A549 (cell line): ENCODE measurements at regions not wholly inside any gene's neighbourhood (a gene's known extent, or its start where the extent isn't known, plus 50 kb on each side); places are given as distances from the start of the nearest gene placed in this dataset.

Experiments
- ATAC-seq, 2 experiments: fragments of 200-7000 bp in 1 of 2; fragments of >200 bp in 1 of 2; cut with Nextera tagmentation in 1 of 2; cut with Tn5 transposase in 1 of 2; 3 replicates each; pipeline versions ENCODE4 v1.8.0 to v1.9.1; 2018 to 2020; ENCODE audit warnings: mild to moderate bottlenecking in 1 of 2, moderate library complexity in 1 of 2
- CTCF ChIA-PET: fragments of 300-600 bp; sonication (Branson Sonifier 250); formaldehyde crosslinking; extraction: SDS; loops from one replicate; lab custom pipeline; 2021; ENCODE audit warnings: antibody characterized with exemption, inconsistent platforms; lab: Yijun Ruan, JAX
- POLR2A ChIA-PET: fragments of 350-600 bp; formaldehyde crosslinking; extraction: SDS; loops from one replicate; lab custom pipeline; 2021; ENCODE audit warnings: antibody characterized with exemption, inconsistent platforms; lab: Yijun Ruan, JAX
- DNase-seq, 2 experiments: peaks; one replicate each; pipeline versions ENCODE4 v3.0.0 to v3.0.0-alpha.2; 2011 to 2016; ENCODE audit warnings: low read depth in 1 of 2, low spot score in 1 of 2
- FAIRE-seq: peaks from 2 replicates; lab custom pipeline; 2011; peaks lifted over from hg19 to GRCh38; lab: Jason Lieb, UNC
- H3K27ac ChIP-seq, 2 experiments: fragments of >200 bp; sonication (Bioruptor Twin); formaldehyde crosslinking; 3 replicates each; pipeline ENCODE4 v1.5.1; 2016 to 2017
- H3K4me1 ChIP-seq: fragments of >200 bp; sonication (Bioruptor Twin); formaldehyde crosslinking; 3 replicates; pipeline ENCODE4 v1.6.1; 2016
- H3K4me2 ChIP-seq: fragments of >200 bp; sonication (Bioruptor Twin); formaldehyde crosslinking; 3 replicates; pipeline ENCODE4 v1.6.1; 2016
- H3K4me3 ChIP-seq: fragments of >200 bp; sonication (Bioruptor Twin); formaldehyde crosslinking; 3 replicates; pipeline ENCODE4 v1.5.1; 2016
- H3K9me3 ChIP-seq: fragments of >200 bp; sonication (Bioruptor Twin); formaldehyde crosslinking; 3 replicates; pipeline ENCODE4 v1.6.1; 2016
- ATOH8 ChIP-seq: fragments of 250-450 bp; sonication (Bioruptor Pico); IDR thresholded peaks from 2 replicates; pipeline ENCODE4 v1.5.0; 2020; ENCODE audit warnings: low read depth, mild to moderate bottlenecking, moderate library complexity
- CBX8 ChIP-seq: fragments of 200-600 bp; sonication (generic); IDR thresholded peaks from 2 replicates; pipeline ENCODE4 v1.6.1; 2016
- CEBPB ChIP-seq, 2 experiments: fragments of >200 bp in 1 of 2; sonication (Bioruptor Twin) in 1 of 2; formaldehyde crosslinking in 1 of 2; IDR thresholded peaks; 2 replicates each; pipeline ENCODE4 v1.6.1; 2012 to 2016
- CHD2 ChIP-seq: fragments of 150-350 bp; IDR thresholded peaks from 2 replicates; pipeline ENCODE4 v1.6.1; 2014; ENCODE audit warnings: low read length; ENCODE audit not compliant: partially characterized antibody
- CHD4 ChIP-seq: fragments of 200-600 bp; sonication (generic); IDR thresholded peaks from 2 replicates; pipeline ENCODE4 v1.6.1; 2016; ENCODE audit warnings: antibody characterized with exemption, mild to moderate bottlenecking, borderline replicate concordance
- CTCF ChIP-seq: fragments of >200 bp; sonication (Bioruptor Twin); formaldehyde crosslinking; IDR thresholded peaks from 3 replicates; pipeline ENCODE4 v1.5.1; 2016
- ELK1 ChIP-seq: fragments of 150-350 bp; IDR thresholded peaks from 2 replicates; pipeline ENCODE4 v1.6.1; 2014; ENCODE audit warnings: low read depth, mild to moderate bottlenecking, low read length
- ESRRA ChIP-seq: fragments of 150-350 bp; IDR thresholded peaks from 2 replicates; pipeline ENCODE4 v1.6.1; 2014; ENCODE audit warnings: mild to moderate bottlenecking, low read length, borderline replicate concordance
- FOSB ChIP-seq: fragments of 250-450 bp; sonication (Bioruptor Pico); IDR thresholded peaks from 2 replicates; pipeline ENCODE4 v1.5.0; 2020; ENCODE audit warnings: mild to moderate bottlenecking, moderate library complexity
- FOXS1 ChIP-seq: fragments of 250-450 bp; sonication (Bioruptor Pico); IDR thresholded peaks from 2 replicates; pipeline ENCODE4 v1.5.0; 2020; ENCODE audit warnings: mild to moderate bottlenecking, moderate library complexity
- HEYL ChIP-seq: fragments of 250-450 bp; sonication (Bioruptor Pico); IDR thresholded peaks from 2 replicates; pipeline ENCODE4 v1.8.0; 2021; ENCODE audit warnings: mild to moderate bottlenecking, moderate library complexity
- JUN ChIP-seq, 2 experiments: fragments of >200 bp; sonication (Bioruptor Twin); formaldehyde crosslinking; IDR thresholded peaks; 2 replicates in 1 of 2; 3 replicates in 1 of 2; pipeline ENCODE4 v1.6.1; 2016 to 2017
- JUNB ChIP-seq: fragments of >200 bp; sonication (Bioruptor Twin); formaldehyde crosslinking; IDR thresholded peaks from 2 replicates; pipeline ENCODE4 v1.6.1; 2016
- KDM1A ChIP-seq: fragments of 200-600 bp; sonication (generic); IDR thresholded peaks from 2 replicates; pipeline ENCODE4 v1.6.1; 2016; ENCODE audit warnings: low read depth, mild to moderate bottlenecking
- KDM5A ChIP-seq: fragments of 200-600 bp; sonication (generic); IDR thresholded peaks from 2 replicates; pipeline ENCODE4 v1.6.1; 2016; ENCODE audit warnings: antibody characterized with exemption, mild to moderate bottlenecking
- MAFK ChIP-seq: fragments of 450-650 bp; IDR thresholded peaks from 2 replicates; pipeline ENCODE4 v1.6.1; 2014; ENCODE audit not compliant: partially characterized antibody
- MYC ChIP-seq: IDR thresholded peaks from 2 replicates; pipeline ENCODE4 v1.6.1; 2012; ENCODE audit warnings: mild to moderate bottlenecking, inconsistent platforms, low read length, improper control_type of control experiment, borderline replicate concordance
- NFE2L2 ChIP-seq: fragments of 150-350 bp; conservative IDR thresholded peaks from 2 replicates; pipeline ENCODE4 v1.6.1; 2014; ENCODE audit warnings: low read length
- NPAS2 ChIP-seq: fragments of 250-450 bp; sonication (Bioruptor Pico); IDR thresholded peaks from 2 replicates; pipeline ENCODE4 v1.8.0; 2022; ENCODE audit warnings: mild to moderate bottlenecking, moderate library complexity, borderline replicate concordance
- PHF8 ChIP-seq: fragments of 200-600 bp; sonication (generic); IDR thresholded peaks from 2 replicates; pipeline ENCODE4 v1.6.1; 2016; ENCODE audit warnings: low read depth, mild to moderate bottlenecking, antibody characterized with exemption, moderate library complexity, borderline replicate concordance
- POLR2A ChIP-seq: IDR thresholded peaks from 2 replicates; pipeline ENCODE4 v1.6.1; 2012; ENCODE audit warnings: mild to moderate bottlenecking, low read length
- RCOR1 ChIP-seq: fragments of 150-350 bp; IDR thresholded peaks from 2 replicates; pipeline ENCODE4 v1.6.1; 2014; ENCODE audit warnings: antibody characterized with exemption, low read length, low read depth
- SMC3 ChIP-seq: fragments of >200 bp; sonication (Bioruptor Twin); formaldehyde crosslinking; IDR thresholded peaks from 3 replicates; pipeline ENCODE4 v1.6.1; 2018; ENCODE audit warnings: inconsistent platforms
- SREBF2 ChIP-seq: fragments of 450-650 bp; IDR thresholded peaks from 2 replicates; pipeline ENCODE4 v1.6.1; 2014; ENCODE audit warnings: mild to moderate bottlenecking, moderate library complexity
- ZC3H11A ChIP-seq: fragments of 450-650 bp; IDR thresholded peaks from 2 replicates; pipeline ENCODE4 v1.6.1; 2014; ENCODE audit warnings: antibody characterized with exemption, mild to moderate bottlenecking
- ZFP36 ChIP-seq: fragments of 450-650 bp; IDR thresholded peaks from 2 replicates; pipeline ENCODE4 v1.6.1; 2014; ENCODE audit warnings: borderline replicate concordance; ENCODE audit not compliant: partially characterized antibody
- WGBS: methylation state at CpG from one replicate; pipeline ENCODE4 v1.1.6; 2017; ENCODE audit errors: missing lambda C conversion rate; 5-methylcytosine and 5-hydroxymethylcytosine counted together
- TF ChIP-seq, protein P1 (sequence below): fragments of 450-650 bp; IDR thresholded peaks from 2 replicates; pipeline ENCODE4 v1.6.1; 2014; ENCODE audit warnings: antibody characterized with exemption
- TF ChIP-seq, protein P2 (sequence below): IDR thresholded peaks from 2 replicates; pipeline ENCODE4 v1.6.1; 2012

DNA sequence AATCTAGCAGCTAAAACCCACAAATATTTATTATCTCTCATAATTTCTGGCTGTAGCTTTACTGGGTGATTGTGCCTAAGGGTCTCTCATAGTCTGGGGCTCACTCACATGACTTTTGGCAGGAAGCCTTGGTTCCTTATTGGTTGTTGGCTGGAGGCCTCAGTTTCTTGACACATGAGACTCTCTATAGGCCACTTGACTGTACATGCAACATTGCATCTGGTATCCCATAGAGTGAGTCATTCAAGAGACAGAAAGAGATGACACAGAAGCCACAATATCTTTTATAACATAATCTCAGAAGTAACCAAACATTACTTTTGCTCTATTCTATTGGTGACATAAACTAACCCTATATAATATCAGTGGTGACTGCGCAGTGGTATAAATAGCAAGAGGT is 128.5 kb upstream of the HNRNPU start:
- FAIRE-seq (no peak), ATAC-seq (no peak), DNase-seq (no peak)
- POLR2A ChIA-PET = no interaction called here
- 4% methylated on average over 1 of the region's 1 CpG for WGBS
- Histone ChIP-seq H3K4me2 (no peak overlapping the region), H3K27ac (no peak overlapping the region), H3K9me3 (peaks cover 11% of the 10 kb centered on the region), H3K4me1 (peaks cover 19% of the 10 kb centered on the region), H3K4me3 (no peak overlapping the region)
- CTCF ChIA-PET = interaction anchor here (1.3 to 1.5 kb wide), 2 partner anchors 19 to 50 kb away, joined by 3 to 6 read pairs; no protein-coding TSS in a partner anchor
- TF ChIP-seq POLR2A (no peak), ZC3H11A (no peak), KDM1A (no peak), MAFK (no peak), RCOR1 (no peak), FOSB (CRISPR knock-in tag) (no peak), ZFP36 (no peak), HEYL (no peak), NPAS2 (CRISPR knock-in tag) (no peak), CEBPB (IDR thresholded peaks at IDR 0.05) (no peak), JUN (IDR thresholded peaks at IDR 0.05) (no peak), KDM5A (no peak), CHD2 (no peak), CBX8 (no peak), MYC (no peak), CHD4 (no peak), PHF8 (no peak), ATOH8 (CRISPR knock-in tag) (no peak)
- TF ChIP-seq, protein P1, sequence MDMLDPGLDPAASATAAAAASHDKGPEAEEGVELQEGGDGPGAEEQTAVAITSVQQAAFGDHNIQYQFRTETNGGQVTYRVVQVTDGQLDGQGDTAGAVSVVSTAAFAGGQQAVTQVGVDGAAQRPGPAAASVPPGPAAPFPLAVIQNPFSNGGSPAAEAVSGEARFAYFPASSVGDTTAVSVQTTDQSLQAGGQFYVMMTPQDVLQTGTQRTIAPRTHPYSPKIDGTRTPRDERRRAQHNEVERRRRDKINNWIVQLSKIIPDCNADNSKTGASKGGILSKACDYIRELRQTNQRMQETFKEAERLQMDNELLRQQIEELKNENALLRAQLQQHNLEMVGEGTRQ = no peak

GRCh38 chr1:244989813-244990212 is 125.5 kb upstream of the HNRNPU start:
- POLR2A ChIA-PET = no interaction called here
- H3K4me2 ChIP-seq = peak overlapping the region; percentile 37
- CTCF ChIA-PET = interaction anchor here (0.9 to 1.6 kb wide), 2 partner anchors 19 to 53 kb away, joined by 3 to 6 read pairs; no protein-coding TSS in a partner anchor
- FAIRE-seq (no peak), DNase-seq (peak in 1 of 2 experiments; percentile 37), ATAC-seq (peak; percentile 52 to 77; a peak in 4 of 6 replicates)
- no peak for TF ChIP-seq ELK1
- TF ChIP-seq, protein P2, sequence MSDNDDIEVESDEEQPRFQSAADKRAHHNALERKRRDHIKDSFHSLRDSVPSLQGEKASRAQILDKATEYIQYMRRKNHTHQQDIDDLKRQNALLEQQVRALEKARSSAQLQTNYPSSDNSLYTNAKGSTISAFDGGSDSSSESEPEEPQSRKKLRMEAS = no peak
- TF ChIP-seq CEBPB (IDR thresholded peaks at IDR 0.05) = peak; percentile 10 to 38; a peak in 2 of 4 replicates
- TF ChIP-seq CHD2 = no peak
- TF ChIP-seq FOXS1 (CRISPR knock-in tag) = no peak
- TF ChIP-seq HEYL = no peak
- no peak for TF ChIP-seq SREBF2
- no peak for TF ChIP-seq CTCF
- no peak for TF ChIP-seq SMC3
- TF ChIP-seq JUNB = peak; percentile 40; the same call in 1 of the 2 replicates
- TF ChIP-seq NPAS2 (CRISPR knock-in tag) = no peak
- TF ChIP-seq NFE2L2 = no peak
- TF ChIP-seq ESRRA = no peak
- H3K4me3 ChIP-seq = no peak overlapping the region
- 52% methylated on average over 7 of the region's 7 CpGs for WGBS
- peaks cover 11% of the 10 kb centered on the region for H3K9me3 ChIP-seq
- H3K4me1 ChIP-seq = peaks cover 19% of the 10 kb centered on the region
- peak overlapping the region in 1 of 2 experiments; percentile 62; a peak in 3 of 6 replicates for H3K27ac ChIP-seq
